H1 (cell line): ENCODE measurements at regions not wholly inside any gene's neighbourhood (a gene's known extent, or its start where the extent isn't known, plus 50 kb on each side); places are given as distances from the start of the nearest gene placed in this dataset.

Experiments used
- CTCF ChIA-PET: fragments of 300-600 bp; sonication (Branson Sonifier 250); formaldehyde crosslinking; loops from one replicate; lab custom pipeline; 2021; ENCODE audit not compliant: partially characterized antibody; lab: Charles Lee
- POLR2A ChIA-PET: fragments of 300-600 bp; sonication (Branson Sonifier 250); formaldehyde crosslinking; loops from one replicate; lab custom pipeline; 2021; ENCODE audit warnings: inconsistent platforms; ENCODE audit not compliant: partially characterized antibody; lab: Charles Lee
- DNase-seq, 2 experiments: peaks; one replicate each; pipeline versions ENCODE4 v3.0.0 to v3.0.0-alpha.2; 2010 to 2022; ENCODE audit warnings: low spot score in 2 of 2, low read depth in 1 of 2, mixed read lengths in 1 of 2
- FAIRE-seq: peaks from 2 replicates; lab custom pipeline; 2011; peaks lifted over from hg19 to GRCh38; lab: Jason Lieb, UNC
- H2AFZ ChIP-seq: 2 replicates; pipeline ENCODE4 v1.8.1; 2012; ENCODE audit warnings: low read length, inconsistent platforms
- H2AK5ac ChIP-seq: 2 replicates; pipeline ENCODE4 v1.6.1; 2013; ENCODE audit warnings: low read depth, low read length
- H2BK120ac ChIP-seq: replicated peaks from 2 replicates; pipeline ENCODE3; 2013; ENCODE audit warnings: low read depth, low read length, inconsistent platforms
- H2BK12ac ChIP-seq: 2 replicates; pipeline ENCODE4 v1.6.1; 2013; ENCODE audit warnings: low read depth, low read length
- H2BK15ac ChIP-seq: 2 replicates; pipeline ENCODE4 v1.6.1; 2013; ENCODE audit warnings: low read length
- H2BK20ac ChIP-seq: 2 replicates; pipeline ENCODE4 v1.6.1; 2013; ENCODE audit warnings: low read length
- H2BK5ac ChIP-seq: 2 replicates; pipeline ENCODE4 v1.6.1; 2013; ENCODE audit warnings: low read depth, low read length
- H3K14ac ChIP-seq: 2 replicates; pipeline ENCODE4 v1.6.1; 2013; ENCODE audit warnings: inconsistent platforms; ENCODE audit not compliant: insufficient read length
- H3K18ac ChIP-seq: 2 replicates; pipeline ENCODE4 v1.6.1; 2013; ENCODE audit warnings: low read length; ENCODE audit errors: extremely low read depth
- H3K23ac ChIP-seq: 2 replicates; pipeline ENCODE4 v1.6.1; 2013; ENCODE audit warnings: inconsistent platforms; ENCODE audit not compliant: insufficient read length
- H3K23me2 ChIP-seq: 2 replicates; pipeline ENCODE4 v1.6.1; 2013; ENCODE audit warnings: low read depth, low read length
- H3K27ac ChIP-seq: 2 replicates; pipeline ENCODE4 v1.6.1; 2011; ENCODE audit warnings: low read depth, low read length, inconsistent platforms
- H3K27me3 ChIP-seq, 4 experiments: replicated peaks in 1 of 4; 1 replicate in 1 of 4; 2 replicates in 3 of 4; pipeline versions ENCODE4 v1.6.1 to v1.8.1; 2011 to 2013; ENCODE audit warnings: low read length in 3 of 4, mild to moderate bottlenecking in 3 of 4, inconsistent platforms in 2 of 4, mixed read lengths in 2 of 4, moderate library complexity in 1 of 4; ENCODE audit not compliant: control insufficient read depth in 3 of 4, insufficient read depth in 3 of 4; ENCODE audit errors: extremely low read depth in 1 of 4
- H3K36me3 ChIP-seq, 4 experiments: 2 replicates each; pipeline versions ENCODE4 v1.6.1 to v1.8.1; 2011 to 2013; ENCODE audit warnings: mild to moderate bottlenecking in 4 of 4, low read length in 3 of 4, moderate library complexity in 2 of 4, control low read depth in 1 of 4, inconsistent platforms in 1 of 4; ENCODE audit not compliant: insufficient read depth in 4 of 4, control insufficient read depth in 2 of 4
- H3K4ac ChIP-seq: replicated peaks from 2 replicates; pipeline ENCODE3; 2013; ENCODE audit warnings: low read length, low read depth, mixed read lengths, inconsistent platforms; ENCODE audit not compliant: insufficient read length
- H3K4me1 ChIP-seq, 4 experiments: replicated peaks in 1 of 4; 1 replicate in 1 of 4; 2 replicates in 3 of 4; pipeline versions ENCODE4 v1.6.1 to v1.8.1; 2011 to 2013; ENCODE audit warnings: low read length in 3 of 4, inconsistent platforms in 2 of 4, mixed read lengths in 1 of 4; ENCODE audit not compliant: insufficient read depth in 4 of 4, control insufficient read depth in 3 of 4
- H3K4me2 ChIP-seq, 2 experiments: 2 replicates each; pipeline versions ENCODE4 v1.6.1 to v1.8.1; 2011 to 2013; ENCODE audit warnings: low read depth in 2 of 2, low read length in 2 of 2, control low read depth in 1 of 2, inconsistent platforms in 1 of 2, mild to moderate bottlenecking in 1 of 2; ENCODE audit not compliant: insufficient read depth in 1 of 2
- H3K4me3 ChIP-seq, 4 experiments: fragments of 200-600, 300-600 bp in 1 of 4; sonication (generic), shearing (Covaris generic), sonication (Bioruptor Twin) in 1 of 4; 2 replicates each; pipeline versions ENCODE4 v1.5.1 to v1.8.1; 2011 to 2016; ENCODE audit warnings: low read length in 4 of 4, low read depth in 3 of 4, control low read depth in 2 of 4, inconsistent platforms in 2 of 4, mild to moderate bottlenecking in 2 of 4, mixed read lengths in 1 of 4, moderate library complexity in 1 of 4; ENCODE audit not compliant: insufficient read depth in 2 of 4; ENCODE audit errors: extremely low read depth in 1 of 4
- H3K56ac ChIP-seq: replicated peaks from 2 replicates; pipeline ENCODE3; 2013; ENCODE audit warnings: low read depth, mild to moderate bottlenecking, mixed read lengths, low read length, inconsistent platforms; ENCODE audit not compliant: insufficient read length
- H3K79me1 ChIP-seq: 2 replicates; pipeline ENCODE4 v1.6.1; 2013; ENCODE audit warnings: low read depth, low read length, control low read depth
- H3K79me2 ChIP-seq, 2 experiments: 2 replicates each; pipeline versions ENCODE4 v1.6.1 to v1.8.1; 2012 to 2013; ENCODE audit warnings: low read length in 2 of 2, mild to moderate bottlenecking in 2 of 2, inconsistent platforms in 1 of 2; ENCODE audit not compliant: insufficient read depth in 2 of 2, control insufficient read depth in 1 of 2
- H3K9ac ChIP-seq, 4 experiments: replicated peaks in 1 of 4; 1 replicate in 1 of 4; 2 replicates in 3 of 4; pipeline versions ENCODE4 v1.6.1 to v1.8.1; 2011 to 2013; ENCODE audit warnings: low read depth in 3 of 4, low read length in 3 of 4, control low read depth in 2 of 4, mild to moderate bottlenecking in 2 of 4, moderate library complexity in 2 of 4, inconsistent platforms in 1 of 4; ENCODE audit errors: extremely low read depth in 1 of 4
- H3K9me3 ChIP-seq, 2 experiments: 2 replicates each; pipeline versions ENCODE4 v1.6.1 to v1.8.1; 2012 to 2013; ENCODE audit warnings: mild to moderate bottlenecking in 2 of 2, moderate library complexity in 2 of 2, control low read depth in 1 of 2, inconsistent platforms in 1 of 2, low read depth in 1 of 2, low read length in 1 of 2, mixed read lengths in 1 of 2; ENCODE audit not compliant: insufficient read depth in 2 of 2
- H4K20me1 ChIP-seq, 2 experiments: replicated peaks in 1 of 2; 2 replicates each; pipeline versions ENCODE3 to v1.8.1; 2011 to 2013; ENCODE audit warnings: inconsistent platforms in 2 of 2, low read length in 2 of 2, mild to moderate bottlenecking in 1 of 2; ENCODE audit not compliant: insufficient read depth in 2 of 2, control insufficient read depth in 1 of 2
- H4K5ac ChIP-seq: 2 replicates; pipeline ENCODE4 v1.6.1; 2013; ENCODE audit warnings: low read length, low read depth, mixed read lengths, inconsistent platforms; ENCODE audit not compliant: insufficient read length
- H4K8ac ChIP-seq: 2 replicates; pipeline ENCODE4 v1.8.0; 2013; ENCODE audit warnings: mild to moderate bottlenecking, moderate library complexity, low read length, inconsistent platforms; ENCODE audit not compliant: insufficient read depth; ENCODE audit errors: extremely low read depth
- H4K91ac ChIP-seq: replicated peaks from 2 replicates; pipeline ENCODE3; 2013; ENCODE audit warnings: low read length, mixed read lengths, inconsistent platforms; ENCODE audit not compliant: insufficient read length
- NANOG ChIP-seq: IDR thresholded peaks from 2 replicates; pipeline ENCODE4 v1.6.1; 2011; ENCODE audit warnings: low read length, low read depth, mild to moderate bottlenecking, inconsistent platforms; ENCODE audit not compliant: insufficient read depth, poor library complexity, severe bottlenecking
- RAD21 ChIP-seq, 2 experiments: IDR thresholded peaks in 1 of 2; conservative IDR thresholded peaks in 1 of 2; 2 replicates each; pipeline ENCODE4 v1.6.1; 2011; ENCODE audit warnings: low read depth in 2 of 2, low read length in 2 of 2, improper control_type of control experiment in 1 of 2, inconsistent platforms in 1 of 2, mild to moderate bottlenecking in 1 of 2, moderate library complexity in 1 of 2
- WGBS, 2 experiments: shearing (Covaris generic) in 1 of 2; methylation state at CpG; one replicate each; pipeline versions ENCODE4 v1.1.6 to v1.1.7; 2013 to 2015; ENCODE audit warnings: low lambda C conversion rate in 2 of 2, mixed read lengths in 2 of 2, inconsistent platforms in 1 of 2, low coverage in 1 of 2, missing lambda C conversion rate in 1 of 2; ENCODE audit not compliant: insufficient replicate concordance in 2 of 2, insufficient coverage in 1 of 2, insufficient read length in 1 of 2; ENCODE audit errors: extremely low coverage in 1 of 2, missing lambda C conversion rate in 1 of 2; 5-methylcytosine and 5-hydroxymethylcytosine counted together
- TF ChIP-seq, protein P1 (sequence below), 3 experiments: IDR thresholded peaks; 1 replicate in 2 of 3; 2 replicates in 1 of 3; pipeline versions ENCODE4 v1.5.1 to v1.6.1; 2011; ENCODE audit warnings: low read length in 3 of 3, mild to moderate bottlenecking in 3 of 3, inconsistent platforms in 2 of 3, low read depth in 1 of 3, moderate library complexity in 1 of 3; ENCODE audit not compliant: insufficient read depth in 1 of 3; ENCODE audit errors: control extremely low read depth in 1 of 3

GRCh38 chr3:99366663-99367429, 271.5 kb upstream of the COL8A1 start:
- Histone ChIP-seq H3K79me1 (no peaks in the 10 kb centered on the region), H2BK12ac (no peak overlapping the region), H4K91ac (no peak overlapping the region), H3K23ac (no peak overlapping the region), H4K5ac (no peak overlapping the region), H3K23me2 (no peaks in the 10 kb centered on the region), H2AFZ (no peak overlapping the region), H3K27ac (no peak overlapping the region), H3K4me2 (no peak overlapping the region), H3K18ac (no peak overlapping the region), H3K9ac (no peak overlapping the region), H2AK5ac (no peak overlapping the region), H3K4ac (no peak overlapping the region), H3K4me1 (no peaks in the 10 kb centered on the region), H2BK20ac (no peak overlapping the region), H2BK15ac (no peak overlapping the region), H2BK5ac (no peak overlapping the region), H2BK120ac (no peak overlapping the region), H3K56ac (no peak overlapping the region), H3K27me3 (peaks cover 0 to 2% (median 0%) of the 10 kb centered on the region in 4 experiments; a peak in 1 of 7 replicates), H3K9me3 (no peaks in the 10 kb centered on the region), H3K79me2 (no peaks in the 10 kb centered on the region), H4K8ac (no peak overlapping the region), H3K36me3 (no peaks in the 10 kb centered on the region), H3K14ac (no peak overlapping the region), H3K4me3 (no peak overlapping the region), H4K20me1 (no peaks in the 10 kb centered on the region)
- ChIA-PET CTCF (interaction anchor here (0.6 to 2.7 kb wide), 10 partner anchors 9 to 470 kb away, joined by 3 to 12 read pairs (median 4); no protein-coding TSS in a partner anchor), POLR2A (no interaction called here)
- DNase-seq (peak in 1 of 2 experiments; percentile 48), FAIRE-seq (peak; percentile 62)
- peak; percentile 53 to 57 for TF ChIP-seq RAD21 (IDR thresholded peaks at IDR 0.05 in 1 of 2, conservative IDR thresholded peaks at IDR 0.05 in 1 of 2; ENCODE audit: low read depth in 2 of 2, low read length in 2 of 2)
- TF ChIP-seq, protein P1, sequence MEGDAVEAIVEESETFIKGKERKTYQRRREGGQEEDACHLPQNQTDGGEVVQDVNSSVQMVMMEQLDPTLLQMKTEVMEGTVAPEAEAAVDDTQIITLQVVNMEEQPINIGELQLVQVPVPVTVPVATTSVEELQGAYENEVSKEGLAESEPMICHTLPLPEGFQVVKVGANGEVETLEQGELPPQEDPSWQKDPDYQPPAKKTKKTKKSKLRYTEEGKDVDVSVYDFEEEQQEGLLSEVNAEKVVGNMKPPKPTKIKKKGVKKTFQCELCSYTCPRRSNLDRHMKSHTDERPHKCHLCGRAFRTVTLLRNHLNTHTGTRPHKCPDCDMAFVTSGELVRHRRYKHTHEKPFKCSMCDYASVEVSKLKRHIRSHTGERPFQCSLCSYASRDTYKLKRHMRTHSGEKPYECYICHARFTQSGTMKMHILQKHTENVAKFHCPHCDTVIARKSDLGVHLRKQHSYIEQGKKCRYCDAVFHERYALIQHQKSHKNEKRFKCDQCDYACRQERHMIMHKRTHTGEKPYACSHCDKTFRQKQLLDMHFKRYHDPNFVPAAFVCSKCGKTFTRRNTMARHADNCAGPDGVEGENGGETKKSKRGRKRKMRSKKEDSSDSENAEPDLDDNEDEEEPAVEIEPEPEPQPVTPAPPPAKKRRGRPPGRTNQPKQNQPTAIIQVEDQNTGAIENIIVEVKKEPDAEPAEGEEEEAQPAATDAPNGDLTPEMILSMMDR (IDR thresholded peaks at IDR 0.05; ENCODE audit: control extremely low read depth in 1 of 3, insufficient read depth in 1 of 3, low read depth in 1 of 3, low read length in 3 of 3), result peak in 2 of 3 experiments; percentile 58 to 60; a peak in 3 of 4 replicates
- TF ChIP-seq NANOG, result no peak
- WGBS, 2 experiments, result 82% methylated on average over 5 of the region's 5 CpGs; no CpG with 5 or more reads in 1 of the 2 experiments
